ENCODE measurements at regions not wholly inside any gene's neighbourhood (a gene's known extent, or its start where the extent isn't known, plus 50 kb on each side); places are given as distances from the start of the nearest gene placed in this dataset.

DNA sequence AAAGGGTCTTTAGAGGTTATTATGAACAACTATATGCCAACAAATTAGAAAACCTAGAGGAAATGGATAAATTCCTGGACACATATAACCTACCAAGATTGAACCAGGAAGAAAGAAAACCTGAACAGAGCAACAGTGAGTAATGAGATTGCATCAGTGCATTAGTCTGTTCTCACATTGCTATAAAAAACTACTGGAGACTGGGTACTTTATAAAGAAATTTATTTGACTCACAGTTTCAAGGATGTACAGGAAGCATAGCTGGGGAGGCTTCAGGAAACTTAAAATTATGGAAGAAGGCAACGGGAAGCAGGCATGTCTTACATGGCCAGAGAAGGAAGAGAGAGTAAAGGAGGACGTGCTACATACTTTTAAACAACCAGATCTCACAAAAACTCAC lies 70.8 kb upstream of the GNAZ start:
- DNase-seq (ENCODE audit: low spot score): no peak

DNA sequence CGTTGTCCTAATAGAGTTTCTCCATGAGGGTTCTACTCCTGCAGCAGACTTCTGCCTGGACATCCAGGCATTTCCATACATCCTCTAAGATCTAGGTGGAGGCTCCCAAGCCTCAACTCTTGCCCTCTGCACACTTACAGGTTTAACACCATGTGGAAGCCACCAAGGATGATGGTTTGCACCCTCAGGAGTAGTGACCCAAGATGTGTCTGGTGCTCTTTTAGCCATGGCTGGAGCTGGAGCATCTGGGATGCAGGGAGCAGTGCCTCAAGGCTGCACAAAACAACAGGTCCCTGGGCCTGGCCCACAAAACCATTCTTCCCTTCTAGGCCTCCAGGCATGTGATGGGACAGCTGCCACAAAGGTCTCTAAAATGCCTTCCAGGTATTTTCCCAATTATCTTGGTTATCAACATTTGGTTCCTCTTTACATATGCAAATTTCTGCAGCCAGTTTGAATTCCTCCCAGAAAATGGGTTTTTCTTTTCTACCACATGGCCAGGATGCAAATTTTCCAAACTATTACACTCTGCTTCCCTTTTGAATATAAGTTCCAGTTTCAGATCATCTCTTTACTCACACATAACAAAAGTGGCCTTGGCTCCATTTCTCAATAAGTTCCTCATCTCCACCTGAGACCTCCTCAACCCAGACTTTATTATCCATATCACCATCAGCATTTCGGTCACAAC lies 69.5 kb upstream of the GNAZ start:
- no peak for DNase-seq (ENCODE audit: low spot score)

GRCh38 chr22:23001463-23001862 lies 68.9 kb upstream of the GNAZ start:
- DNase-seq (ENCODE audit: low spot score): no peak

GRCh38 chr22:23002612-23003180 lies 67.6 kb upstream of the GNAZ start:
- DNase-seq (ENCODE audit: low spot score): no peak

DNA sequence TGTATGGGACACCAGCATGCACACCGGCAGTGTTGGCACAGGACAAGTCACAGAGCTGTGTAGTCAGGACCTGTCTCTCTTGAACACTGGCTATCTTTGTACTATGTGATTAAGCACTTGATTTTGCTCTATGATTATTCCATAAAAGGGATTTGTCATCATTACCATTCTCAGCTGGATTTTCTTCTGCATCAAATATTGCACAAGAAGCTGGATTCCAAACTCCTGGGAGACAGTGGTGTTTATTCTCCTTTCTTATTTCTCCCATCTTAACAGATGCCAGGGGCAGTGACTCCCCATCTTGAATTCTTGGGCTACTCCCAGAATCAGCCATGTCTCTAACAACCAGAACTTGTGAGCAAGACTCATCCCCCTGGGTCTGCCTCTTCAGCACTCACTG lies 62.5 kb upstream of the GNAZ start:
- no peak for DNase-seq (ENCODE audit: low spot score)

DNA sequence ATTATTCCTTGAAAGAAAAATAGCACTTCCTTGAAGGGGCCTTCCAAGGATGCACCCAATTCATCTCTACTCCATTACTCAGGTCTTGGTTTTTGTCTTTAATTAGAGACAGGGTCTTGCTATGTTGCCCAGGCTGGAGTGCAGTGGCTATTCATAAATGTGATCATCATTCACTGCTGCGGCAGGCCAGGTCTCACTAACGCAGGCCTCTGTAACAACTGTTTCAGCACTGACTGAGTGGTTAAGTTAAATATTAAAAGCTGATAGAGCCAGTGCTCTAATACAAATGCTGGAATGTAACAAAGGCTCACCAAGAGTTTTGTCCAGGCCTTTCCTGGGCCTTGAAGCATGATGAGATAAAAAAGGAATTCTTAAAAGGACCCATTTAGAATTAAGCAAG lies 61.4 kb upstream of the GNAZ start:
- DNase-seq (ENCODE audit: low spot score): no peak

Measured in mucosa of gallbladder (tissue), 1 donor.